ENCODE measurements at regions not wholly inside any gene's neighbourhood (a gene's known extent, or its start where the extent isn't known, plus 50 kb on each side); places are given as distances from the start of the nearest gene placed in this dataset.

DNA sequence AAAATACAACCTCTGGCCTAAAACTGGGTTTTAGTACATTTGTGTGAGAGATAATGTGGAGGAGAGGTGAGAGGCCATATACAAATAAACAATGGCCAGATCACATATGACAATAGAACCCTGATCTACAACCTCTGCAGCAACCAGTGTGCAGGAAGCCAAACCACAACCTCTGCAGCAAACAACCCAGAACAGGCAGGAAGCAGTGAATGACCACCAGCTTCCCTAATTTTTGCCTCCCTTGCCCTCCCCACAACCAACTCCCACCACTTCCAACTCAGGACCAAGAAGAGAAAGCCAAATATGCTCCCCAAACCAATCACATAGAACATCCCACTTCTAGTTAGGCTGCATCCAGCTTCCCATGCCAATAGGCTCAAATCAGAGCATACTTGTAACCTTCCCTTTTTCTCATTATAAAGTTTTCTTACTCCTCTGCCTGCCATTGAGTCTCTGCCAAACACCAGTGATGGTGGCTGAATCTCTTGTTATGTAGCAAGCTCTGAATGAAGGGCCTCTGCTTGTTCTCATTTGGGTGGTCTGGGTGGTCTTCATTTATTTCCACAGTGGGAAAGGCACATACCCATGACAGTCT is 102.6 kb upstream of the GAP43 start (continued):
- TF ChIP-seq BHLHE40 (IDR thresholded peaks at IDR 0.05; ENCODE audit: borderline replicate concordance in 1 of 2, low read depth in 2 of 2, low read length in 1 of 2) = no peak

DNA sequence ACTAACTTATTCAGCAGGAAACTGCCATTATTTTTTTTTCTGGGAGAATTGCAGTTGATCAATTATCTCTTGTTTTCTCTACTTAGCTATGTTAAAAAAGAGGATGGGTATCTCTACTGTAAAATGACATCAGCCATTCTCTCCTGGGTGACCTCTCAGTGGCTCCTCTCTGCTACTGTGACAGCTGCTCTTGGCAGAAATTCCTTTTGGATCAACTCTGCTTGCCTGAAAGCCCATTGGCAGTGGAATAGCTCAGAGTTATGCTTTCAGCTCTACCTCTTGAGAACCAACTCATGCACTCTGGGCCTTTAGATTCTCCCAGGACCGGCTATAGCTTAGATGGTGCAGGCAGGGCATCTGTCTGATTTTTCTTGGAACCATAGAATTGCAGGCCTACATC is 99.9 kb upstream of the GAP43 start:
- H3K36me3 ChIP-seq (ENCODE audit: control insufficient read depth in 2 of 2, insufficient read depth in 2 of 2, low read length in 1 of 2) = no peaks in the 10 kb centered on the region
- H3K4me3 ChIP-seq = no peak overlapping the region
- no peaks in the 10 kb centered on the region for H3K4me1 ChIP-seq (ENCODE audit: control insufficient read depth, insufficient read depth, low read length)
- 20% methylated on average over 1 of the region's 1 CpG for WGBS (ENCODE audit: insufficient coverage, insufficient replicate concordance, low lambda C conversion rate, missing lambda C conversion rate)
- H3K27ac ChIP-seq (ENCODE audit: control insufficient read depth, insufficient read depth) = no peak overlapping the region
- BruUV-seq (replicated peaks) = no TSS peak
- RAD21 ChIA-PET (ENCODE audit: unreplicated experiment) = no interaction called here
- DNase-seq (ENCODE audit: low read depth, low spot score) (no peak), FAIRE-seq (no peak), ATAC-seq (no peak)
- no peaks in the 10 kb centered on the region for H3K27me3 ChIP-seq (replicated peaks in 1 of 2; ENCODE audit: control insufficient read depth in 2 of 2, insufficient read depth in 2 of 2, low read length in 1 of 2)
- no peak overlapping the region for H3K9ac ChIP-seq (ENCODE audit: control insufficient read depth, insufficient read depth, low read length)
- no peak overlapping the region for H2AFZ ChIP-seq (ENCODE audit: control insufficient read depth, low read depth, low read length)
- intact Hi-C loops (cut with micrococcal nuclease; ENCODE audit: unreplicated experiment) = no loop called here
- POLR2A ChIA-PET = no interaction called here
- in situ Hi-C loops (cut with MboI) = no loop called here
- no peak overlapping the region for H3K4me2 ChIP-seq (ENCODE audit: control insufficient read depth, insufficient read depth)
- no peaks in the 10 kb centered on the region for H3K79me2 ChIP-seq (ENCODE audit: control insufficient read depth, insufficient read depth, low read length)
- CTCF ChIA-PET = interaction anchor here (0.6 kb wide), 2 partner anchors 134 to 596 kb away, joined by 3 read pairs; no protein-coding TSS in a partner anchor
- TF ChIP-seq CHD2 (IDR thresholded peaks at IDR 0.05; ENCODE audit: borderline replicate concordance, low read depth, low read length) = no peak
- no peak for TF ChIP-seq STAT3 (IDR thresholded peaks at IDR 0.05; ENCODE audit: low read depth, low read length)
- TF ChIP-seq, protein P1, sequence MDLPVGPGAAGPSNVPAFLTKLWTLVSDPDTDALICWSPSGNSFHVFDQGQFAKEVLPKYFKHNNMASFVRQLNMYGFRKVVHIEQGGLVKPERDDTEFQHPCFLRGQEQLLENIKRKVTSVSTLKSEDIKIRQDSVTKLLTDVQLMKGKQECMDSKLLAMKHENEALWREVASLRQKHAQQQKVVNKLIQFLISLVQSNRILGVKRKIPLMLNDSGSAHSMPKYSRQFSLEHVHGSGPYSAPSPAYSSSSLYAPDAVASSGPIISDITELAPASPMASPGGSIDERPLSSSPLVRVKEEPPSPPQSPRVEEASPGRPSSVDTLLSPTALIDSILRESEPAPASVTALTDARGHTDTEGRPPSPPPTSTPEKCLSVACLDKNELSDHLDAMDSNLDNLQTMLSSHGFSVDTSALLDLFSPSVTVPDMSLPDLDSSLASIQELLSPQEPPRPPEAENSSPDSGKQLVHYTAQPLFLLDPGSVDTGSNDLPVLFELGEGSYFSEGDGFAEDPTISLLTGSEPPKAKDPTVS (IDR thresholded peaks at IDR 0.05; ENCODE audit: low read depth, low read length) = no peak
- no peak for TF ChIP-seq ZZZ3 (IDR thresholded peaks at IDR 0.05; ENCODE audit: control insufficient read depth, insufficient read length, low read depth)
- TF ChIP-seq SPI1 (IDR thresholded peaks at IDR 0.05; ENCODE audit: borderline replicate concordance, insufficient read depth, low read depth, low read length) = no peak
- no peak for TF ChIP-seq BMI1 (IDR thresholded peaks at IDR 0.05; ENCODE audit: borderline replicate concordance)
- no peak for TF ChIP-seq RB1 (IDR thresholded peaks at IDR 0.05; ENCODE audit: borderline replicate concordance)
- TF ChIP-seq RUNX3 (IDR thresholded peaks at IDR 0.05; ENCODE audit: low read length) = no peak
- no peak for TF ChIP-seq NR2C1 (IDR thresholded peaks at IDR 0.05)
- TF ChIP-seq CBFB (IDR thresholded peaks at IDR 0.05; ENCODE audit: low read depth) = no peak
- TF ChIP-seq, protein P2, sequence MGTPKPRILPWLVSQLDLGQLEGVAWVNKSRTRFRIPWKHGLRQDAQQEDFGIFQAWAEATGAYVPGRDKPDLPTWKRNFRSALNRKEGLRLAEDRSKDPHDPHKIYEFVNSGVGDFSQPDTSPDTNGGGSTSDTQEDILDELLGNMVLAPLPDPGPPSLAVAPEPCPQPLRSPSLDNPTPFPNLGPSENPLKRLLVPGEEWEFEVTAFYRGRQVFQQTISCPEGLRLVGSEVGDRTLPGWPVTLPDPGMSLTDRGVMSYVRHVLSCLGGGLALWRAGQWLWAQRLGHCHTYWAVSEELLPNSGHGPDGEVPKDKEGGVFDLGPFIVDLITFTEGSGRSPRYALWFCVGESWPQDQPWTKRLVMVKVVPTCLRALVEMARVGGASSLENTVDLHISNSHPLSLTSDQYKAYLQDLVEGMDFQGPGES (IDR thresholded peaks at IDR 0.05) = no peak
- no peak for TF ChIP-seq MTA3 (IDR thresholded peaks at IDR 0.05; ENCODE audit: borderline replicate concordance, low read length)
- TF ChIP-seq LARP7 (IDR thresholded peaks at IDR 0.05) = no peak
- no peak for TF ChIP-seq ZNF207 (IDR thresholded peaks at IDR 0.05; ENCODE audit: borderline replicate concordance)
- no peaks in the 10 kb centered on the region for H4K20me1 ChIP-seq (ENCODE audit: control insufficient read depth, insufficient read depth)
- SMC1A ChIA-PET (ENCODE audit: uncharacterized antibody, unreplicated experiment) = no interaction called here
- no peaks in the 10 kb centered on the region for H3K9me3 ChIP-seq (replicated peaks; ENCODE audit: control insufficient read depth, insufficient read depth, low read length)
